HUES64 (cell line): ENCODE measurements at regions not wholly inside any gene's neighbourhood (a gene's known extent, or its start where the extent isn't known, plus 50 kb on each side); places are given as distances from the start of the nearest gene placed in this dataset.
"Not testable (repeated sequence)": the region's sequence is repeated elsewhere in the genome, so short reads cannot be mapped to it uniquely, and the experiment has no call there.

ENCODE experiments used
- H3K27ac ChIP-seq: 2 replicates; pipeline ENCODE4 v1.7.0; 2013; ENCODE audit warnings: low read depth, low read length, inconsistent platforms
- H3K27me3 ChIP-seq: 2 replicates; pipeline ENCODE4 v1.6.1; 2013; ENCODE audit warnings: mild to moderate bottlenecking, low read length; ENCODE audit not compliant: insufficient read depth
- H3K36me3 ChIP-seq: 2 replicates; pipeline ENCODE4 v1.6.1; 2013; ENCODE audit warnings: mild to moderate bottlenecking, low read length; ENCODE audit not compliant: insufficient read depth
- H3K4me1 ChIP-seq: 2 replicates; pipeline ENCODE4 v1.6.1; 2013; ENCODE audit warnings: mild to moderate bottlenecking, low read length, moderate library complexity; ENCODE audit not compliant: insufficient read depth
- H3K4me3 ChIP-seq: 2 replicates; pipeline ENCODE4 v1.5.1; 2013; ENCODE audit warnings: mild to moderate bottlenecking, low read length, moderate library complexity
- H3K9ac ChIP-seq: 2 replicates; pipeline ENCODE4 v1.6.1; 2013; ENCODE audit warnings: mild to moderate bottlenecking, low read depth, low read length
- H3K9me3 ChIP-seq: 2 replicates; pipeline ENCODE4 v1.6.1; 2013; ENCODE audit warnings: low read depth, low read length; ENCODE audit not compliant: insufficient read depth
- WGBS: fragments of 150-250, 120-280 bp; methylation state at CpG from one replicate; pipeline ENCODE4 v1.1.7; 2013; ENCODE audit warnings: missing lambda C conversion rate; 5-methylcytosine and 5-hydroxymethylcytosine counted together

DNA sequence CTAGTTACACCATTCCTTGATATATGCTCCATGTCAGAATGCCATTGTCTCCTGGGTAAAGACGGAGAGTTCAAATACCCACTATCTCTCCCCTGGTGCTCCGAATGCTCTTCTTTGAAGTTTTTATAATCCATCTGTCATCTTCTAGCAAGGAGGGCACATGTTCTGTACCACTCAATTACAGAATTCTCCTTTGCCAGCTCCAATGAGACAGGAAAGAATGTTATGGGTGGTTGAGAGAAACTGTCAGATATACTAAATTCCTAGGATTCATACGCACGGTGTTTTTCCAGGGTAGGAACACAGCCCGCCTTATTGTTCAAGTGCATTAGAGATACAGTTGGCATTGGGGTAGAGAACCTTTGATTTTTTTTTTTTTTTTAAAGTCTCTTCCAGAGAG lies 118.0 kb upstream of the ZNF536 start:
- Histone ChIP-seq H3K9ac (no peak overlapping the region), H3K27me3 (no peaks in the 10 kb centered on the region), H3K9me3 (no peaks in the 10 kb centered on the region), H3K4me3 (no peak overlapping the region), H3K36me3 (no peaks in the 10 kb centered on the region), H3K27ac (no peak overlapping the region), H3K4me1 (peaks cover 40% of the 10 kb centered on the region)
- 82% methylated on average over 5 of the region's 5 CpGs for WGBS

DNA sequence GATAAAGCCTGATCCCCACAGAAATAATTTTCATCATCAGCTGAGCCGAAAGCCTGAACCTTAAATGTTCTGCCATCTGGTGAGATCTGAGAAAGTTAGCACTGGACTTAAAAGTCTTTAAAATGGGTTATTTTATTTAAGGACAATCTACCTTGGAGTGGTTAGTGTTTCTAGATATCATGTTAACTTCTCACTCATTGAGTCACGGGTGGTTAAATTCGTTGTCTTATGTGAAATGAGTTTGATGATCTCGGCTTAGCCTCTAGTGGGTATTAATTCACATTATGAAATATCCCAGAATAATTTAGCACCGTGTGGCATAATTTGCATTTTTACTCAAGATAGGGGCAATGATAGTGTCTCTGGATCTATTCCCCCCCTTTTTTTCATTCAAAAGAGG lies 117.4 kb upstream of the ZNF536 start:
- Histone ChIP-seq H3K27me3 (no peaks in the 10 kb centered on the region), H3K4me1 (peaks cover 35% of the 10 kb centered on the region), H3K4me3 (no peak overlapping the region), H3K27ac (no peak overlapping the region), H3K9ac (no peak overlapping the region), H3K9me3 (no peaks in the 10 kb centered on the region), H3K36me3 (no peaks in the 10 kb centered on the region)
- WGBS = 88% methylated on average over 4 of the region's 5 CpGs

DNA sequence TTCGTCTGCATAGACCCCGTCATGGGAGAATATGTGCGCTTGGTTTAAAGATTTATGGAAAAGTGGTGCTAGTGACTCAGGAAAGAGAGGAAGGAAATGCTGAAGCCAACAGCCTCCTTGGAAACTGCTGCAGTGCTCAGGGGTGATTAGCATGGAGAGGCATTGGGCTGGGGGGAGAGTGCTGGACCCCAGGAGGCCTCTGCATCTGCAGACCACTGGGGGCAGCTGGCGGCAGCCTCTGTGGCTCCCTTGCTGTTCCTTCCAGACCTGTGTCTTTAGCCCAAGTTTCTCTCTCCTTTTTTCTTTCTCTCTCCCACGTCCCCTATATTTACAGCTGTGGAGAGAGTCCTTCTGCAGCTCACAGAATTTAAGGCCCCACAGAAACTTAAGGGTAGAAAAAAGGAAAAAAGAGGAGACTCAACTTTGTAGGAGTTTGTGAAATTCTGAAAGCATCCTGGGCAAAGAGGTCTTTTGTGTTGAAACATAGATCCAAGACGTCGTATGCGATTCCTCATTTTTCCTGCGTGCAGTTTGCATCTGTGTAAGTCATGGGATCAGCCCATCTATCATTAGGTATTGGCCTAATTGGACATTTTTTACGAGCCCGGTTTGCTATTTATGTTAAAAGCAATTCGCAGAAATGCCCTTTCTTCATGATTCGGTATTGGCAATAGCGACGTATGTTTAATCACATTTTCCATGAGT lies 116.2 kb upstream of the ZNF536 start:
- Histone ChIP-seq H3K27ac (no peak overlapping the region), H3K4me3 (no peak overlapping the region), H3K36me3 (no peaks in the 10 kb centered on the region), H3K27me3 (no peaks in the 10 kb centered on the region), H3K4me1 (peaks cover 35% of the 10 kb centered on the region), H3K9ac (no peak overlapping the region), H3K9me3 (no peaks in the 10 kb centered on the region)
- 51% methylated on average over 13 of the region's 15 CpGs for WGBS

DNA sequence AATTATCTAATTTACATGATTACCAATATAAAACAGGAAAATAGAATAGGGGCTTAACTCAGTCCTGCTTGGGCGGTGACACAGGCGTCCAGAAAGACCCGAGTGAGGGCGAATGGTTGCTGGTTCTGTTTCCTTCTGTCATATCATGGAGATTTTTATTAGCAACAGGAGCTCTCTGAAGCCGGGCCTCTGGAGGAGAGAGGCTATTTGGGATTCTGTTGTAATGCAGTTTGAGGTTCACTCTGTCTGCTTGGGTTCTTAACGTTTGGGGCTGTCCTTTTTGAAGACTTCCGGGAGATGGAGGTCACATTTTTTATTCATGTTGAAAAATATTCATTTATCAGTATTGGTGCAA lies 115.7 kb upstream of the ZNF536 start:
- H3K36me3 ChIP-seq = no peaks in the 10 kb centered on the region
- H3K9me3 ChIP-seq = no peaks in the 10 kb centered on the region
- H3K4me1 ChIP-seq = peaks cover 35% of the 10 kb centered on the region
- 54% methylated on average over 6 of the region's 7 CpGs for WGBS
- no peak overlapping the region for H3K27ac ChIP-seq
- H3K9ac ChIP-seq = no peak overlapping the region
- H3K4me3 ChIP-seq = no peak overlapping the region
- no peaks in the 10 kb centered on the region for H3K27me3 ChIP-seq

DNA sequence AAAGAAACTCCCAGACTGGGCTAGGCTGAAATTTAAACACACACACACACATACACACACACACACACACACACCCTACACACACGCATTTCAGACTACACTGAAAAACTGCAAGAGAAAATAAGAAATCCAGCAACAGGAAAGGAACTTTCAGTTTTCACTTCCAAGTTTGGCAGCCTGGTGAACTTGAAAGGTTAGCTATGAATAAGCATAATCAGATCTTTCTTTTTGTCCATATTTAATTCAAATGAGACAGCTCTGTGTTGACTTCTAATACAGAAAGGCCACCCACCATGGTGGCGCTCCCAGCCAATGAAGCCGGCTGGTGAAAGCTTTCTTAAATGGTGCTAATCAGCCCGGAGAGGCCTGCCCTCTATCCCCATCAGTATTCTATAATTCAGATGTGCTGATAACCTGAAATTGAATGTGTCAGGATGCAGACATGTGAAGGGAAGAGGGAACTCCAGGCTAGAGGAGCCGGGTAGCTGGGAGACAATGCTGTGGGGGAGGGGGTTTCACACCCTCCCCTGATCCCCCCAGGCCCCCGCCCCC lies 108.3 kb upstream of the ZNF536 start:
- Histone ChIP-seq H3K27me3 (no peaks in the 10 kb centered on the region), H3K4me3 (no peak overlapping the region), H3K9me3 (no peaks in the 10 kb centered on the region), H3K27ac (no peak overlapping the region), H3K36me3 (no peaks in the 10 kb centered on the region), H3K9ac (no peak overlapping the region), H3K4me1 (peaks cover 21% of the 10 kb centered on the region)
- WGBS = 43% methylated on average over 6 of the region's 6 CpGs

DNA sequence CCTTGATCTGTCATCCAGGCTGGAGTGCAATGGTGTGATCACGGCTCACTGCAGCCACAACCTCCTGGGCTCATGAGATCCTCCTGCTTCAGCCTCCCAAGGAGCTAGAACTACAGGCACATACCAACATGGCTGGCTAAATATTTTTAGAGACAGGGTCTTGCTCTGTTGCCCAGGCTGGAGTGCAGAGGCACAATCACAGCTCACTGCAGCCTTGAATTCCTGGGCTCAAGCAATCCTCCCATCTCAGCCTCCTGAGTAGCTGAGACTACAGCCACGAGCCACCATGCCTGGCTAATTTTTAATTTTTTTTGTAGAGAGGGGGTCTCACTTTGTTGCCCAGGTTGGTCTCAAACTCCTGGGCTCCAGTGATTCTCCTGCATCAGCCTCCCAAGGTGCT lies 106.3 kb upstream of the ZNF536 start:
- H3K9me3 ChIP-seq, H3K27ac ChIP-seq, H3K27me3 ChIP-seq, H3K4me3 ChIP-seq, H3K36me3 ChIP-seq, H3K9ac ChIP-seq: not testable (repeated sequence)
- H3K4me1 ChIP-seq = peaks cover 21% of the 10 kb centered on the region
- WGBS = 96% methylated on average over 2 of the region's 2 CpGs

DNA sequence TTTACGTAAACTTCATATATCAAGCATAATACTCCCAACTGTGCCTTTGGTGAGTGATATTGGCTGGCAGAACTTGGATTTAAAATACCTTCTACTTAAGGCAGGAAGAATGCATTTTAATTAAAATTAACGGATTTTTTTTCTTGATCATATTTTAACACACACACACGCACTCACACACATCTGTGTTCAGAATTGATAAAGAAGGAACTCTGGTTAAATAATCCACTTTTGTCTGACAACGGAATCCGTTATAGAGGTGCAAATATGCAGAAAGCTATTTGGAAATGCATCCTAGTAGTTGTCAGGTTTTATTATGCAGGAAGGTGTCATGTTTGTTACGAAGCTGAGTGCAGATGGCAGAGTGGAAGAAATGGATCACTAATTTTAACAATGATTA lies 105.5 kb upstream of the ZNF536 start:
- no peaks in the 10 kb centered on the region for H3K9me3 ChIP-seq
- no peaks in the 10 kb centered on the region for H3K27me3 ChIP-seq
- H3K9ac ChIP-seq = no peak overlapping the region

DNA sequence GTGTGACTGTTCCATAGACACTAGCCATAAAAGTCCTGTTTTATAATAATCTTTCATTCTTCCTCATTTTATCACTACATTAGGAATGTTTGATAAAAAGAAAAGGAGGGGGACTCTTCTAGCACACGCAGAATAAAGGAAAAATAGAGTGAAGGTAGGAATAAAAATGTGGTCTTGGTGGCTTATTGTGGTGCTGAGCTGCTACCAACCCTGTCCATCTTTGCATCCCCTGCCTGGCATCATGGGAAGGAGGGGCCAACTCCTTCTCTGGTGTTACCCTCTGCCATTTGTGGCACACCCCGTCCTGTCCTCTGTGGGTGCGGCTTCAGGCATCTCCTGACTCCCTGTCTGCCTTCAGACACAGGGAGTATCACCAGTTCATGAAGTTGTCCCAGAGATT lies 104.9 kb upstream of the ZNF536 start:
- H3K27me3 ChIP-seq = no peaks in the 10 kb centered on the region
- peaks cover 21% of the 10 kb centered on the region for H3K4me1 ChIP-seq
- no peak overlapping the region for H3K27ac ChIP-seq
- WGBS = 84% methylated on average over 3 of the region's 3 CpGs
- no peaks in the 10 kb centered on the region for H3K36me3 ChIP-seq
- H3K9me3 ChIP-seq = 0 out of 2 replicates have a peak, but pooled peaks cover 2% of the 10 kb centered on the region
- H3K9ac ChIP-seq = no peak overlapping the region
- no peak overlapping the region for H3K4me3 ChIP-seq

More for the DNA sequence above, 105.5 kb upstream of the ZNF536 start:
- peaks cover 21% of the 10 kb centered on the region for H3K4me1 ChIP-seq
- no peaks in the 10 kb centered on the region for H3K36me3 ChIP-seq
- no peak overlapping the region for H3K4me3 ChIP-seq
- no peak overlapping the region for H3K27ac ChIP-seq
- WGBS = 90% methylated on average over 3 of the region's 6 CpGs

DNA sequence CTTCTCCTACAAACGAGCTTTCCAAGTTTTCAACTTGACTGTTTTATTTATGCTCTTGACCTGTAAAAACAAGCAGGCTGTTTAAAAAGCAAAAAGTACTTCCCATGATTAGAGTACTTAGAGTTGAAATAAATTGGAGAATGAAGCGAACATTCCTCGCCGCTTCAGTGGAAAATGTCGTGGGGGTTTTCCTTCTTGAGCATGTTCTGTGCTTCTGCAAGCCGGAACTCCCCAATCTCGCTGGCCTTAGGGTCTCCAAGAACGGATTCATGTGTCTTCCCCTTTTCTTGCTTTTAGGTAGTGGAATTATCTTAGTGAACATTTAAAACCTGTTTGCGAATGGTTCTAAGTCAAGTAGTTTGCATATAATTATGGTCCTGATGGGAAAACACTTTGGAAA lies 103.6 kb upstream of the ZNF536 start:
- WGBS = 91% methylated on average over 9 of the region's 9 CpGs
- Histone ChIP-seq H3K27me3 (no peaks in the 10 kb centered on the region), H3K9me3 (peaks cover 15% of the 10 kb centered on the region)

DNA sequence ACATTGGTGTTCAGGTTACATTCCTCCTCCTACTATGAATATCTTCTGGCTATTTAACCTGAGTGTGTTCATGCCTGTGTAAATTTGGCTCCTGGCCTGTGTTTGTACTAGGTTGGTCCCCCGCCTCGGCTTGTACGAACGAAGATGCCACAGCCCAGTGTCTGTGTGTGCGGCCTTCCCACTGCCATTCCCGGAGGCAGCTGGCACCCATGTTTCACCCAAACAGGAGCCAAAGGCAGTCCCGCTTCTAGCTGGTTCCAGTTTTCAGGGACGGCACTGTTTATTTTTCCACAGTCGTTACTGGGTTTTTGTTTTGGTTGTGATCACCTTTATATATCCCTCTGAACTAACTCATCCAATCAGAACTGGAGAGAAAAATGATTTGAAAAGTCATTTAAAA lies 102.5 kb upstream of the ZNF536 start:
- Histone ChIP-seq H3K4me1 (peaks cover 13% of the 10 kb centered on the region), H3K27ac (no peak overlapping the region), H3K27me3 (no peaks in the 10 kb centered on the region), H3K9me3 (peaks cover 16% of the 10 kb centered on the region), H3K9ac (no peak overlapping the region), H3K4me3 (no peak overlapping the region), H3K36me3 (no peaks in the 10 kb centered on the region)
- WGBS = 97% methylated on average over 8 of the region's 9 CpGs

More for the DNA sequence above, 103.6 kb upstream of the ZNF536 start:
- no peak overlapping the region for H3K27ac ChIP-seq
- no peak overlapping the region for H3K9ac ChIP-seq
- H3K4me1 ChIP-seq = peaks cover 21% of the 10 kb centered on the region
- H3K4me3 ChIP-seq = no peak overlapping the region
- no peaks in the 10 kb centered on the region for H3K36me3 ChIP-seq

DNA sequence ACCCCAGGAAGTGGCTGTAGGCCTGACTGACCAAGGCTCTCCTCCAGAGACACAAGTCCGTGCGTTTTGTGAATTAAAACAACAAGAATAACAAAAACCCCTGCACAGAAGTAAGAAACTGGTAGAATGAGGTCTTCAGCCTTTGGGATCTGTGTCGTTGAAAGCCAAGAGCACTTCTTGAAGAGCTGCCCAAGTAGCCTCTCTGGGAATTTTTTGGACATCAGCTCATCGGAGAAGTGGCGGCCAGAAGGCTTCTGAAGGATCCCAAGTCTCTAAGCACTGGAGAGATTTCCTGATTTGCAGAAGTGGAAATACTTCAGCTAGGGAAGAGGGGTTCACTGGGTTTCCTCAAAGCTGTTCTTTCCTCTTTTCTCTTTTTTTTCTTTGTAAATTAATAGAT lies 100.4 kb upstream of the ZNF536 start:
- no peaks in the 10 kb centered on the region for H3K36me3 ChIP-seq
- no peaks in the 10 kb centered on the region for H3K27me3 ChIP-seq
- no peak overlapping the region for H3K9ac ChIP-seq
- peaks cover 19% of the 10 kb centered on the region for H3K4me1 ChIP-seq
- no peak overlapping the region for H3K4me3 ChIP-seq
- 96% methylated on average over 5 of the region's 5 CpGs for WGBS
- no peak overlapping the region for H3K27ac ChIP-seq
- peaks cover 16% of the 10 kb centered on the region for H3K9me3 ChIP-seq

DNA sequence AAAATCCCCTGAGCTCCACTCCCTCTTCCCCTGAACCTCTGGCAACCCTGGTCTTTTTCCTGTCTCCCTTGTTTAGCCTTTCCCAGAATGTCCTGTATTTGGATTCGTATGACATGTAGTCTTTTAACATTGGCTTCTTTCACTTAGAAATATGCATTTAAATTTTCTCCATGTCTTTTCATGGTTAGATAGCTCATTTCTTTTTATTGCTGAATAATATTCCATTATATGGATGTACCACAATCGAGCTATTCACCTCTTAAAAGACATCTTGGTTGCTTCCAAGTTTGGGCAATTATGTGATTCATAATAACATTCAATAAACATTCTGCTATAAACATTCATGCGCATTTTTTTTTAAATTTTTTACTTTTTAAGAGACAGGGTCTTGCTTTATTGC lies 99.6 kb upstream of the ZNF536 start:
- Histone ChIP-seq H3K9me3 (peaks cover 16% of the 10 kb centered on the region), H3K27me3 (no peaks in the 10 kb centered on the region), H3K36me3 (no peaks in the 10 kb centered on the region), H3K27ac (no peak overlapping the region), H3K4me1 (peaks cover 26% of the 10 kb centered on the region), H3K9ac (no peak overlapping the region), H3K4me3 (no peak overlapping the region)
- 100% methylated on average over 2 of the region's 3 CpGs for WGBS
